HG02623 (cell line): ENCODE measurements at regions not wholly inside any gene's neighbourhood (a gene's known extent, or its start where the extent isn't known, plus 50 kb on each side); places are given as distances from the start of the nearest gene placed in this dataset.

Experiments used
- ATAC-seq: cut with Tn5 transposase; IDR thresholded peaks from one replicate; pipeline ENCODE4 v1.9.1; 2021; ENCODE audit warnings: moderate library complexity; ENCODE audit not compliant: unreplicated experiment

DNA sequence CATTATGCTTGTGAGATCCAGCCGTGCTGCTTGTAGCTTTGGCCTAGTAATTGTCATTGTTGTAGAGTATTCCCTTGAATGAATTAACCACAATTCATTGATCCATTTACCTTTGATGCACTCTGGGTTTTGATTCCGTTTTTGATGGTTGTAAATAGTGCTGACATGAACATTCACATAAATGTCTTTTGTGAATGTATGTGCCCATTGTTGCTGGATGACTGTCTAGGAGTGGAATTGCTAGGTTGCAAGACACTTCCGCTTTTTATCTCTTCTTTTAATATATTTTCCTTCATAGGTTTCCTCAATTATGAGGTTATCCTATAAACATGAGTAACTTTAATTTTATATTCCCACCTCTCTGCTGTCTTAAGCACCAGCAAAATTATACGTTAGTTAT, 104.8 kb upstream of the CCDC68 start:
- no peak for ATAC-seq

DNA sequence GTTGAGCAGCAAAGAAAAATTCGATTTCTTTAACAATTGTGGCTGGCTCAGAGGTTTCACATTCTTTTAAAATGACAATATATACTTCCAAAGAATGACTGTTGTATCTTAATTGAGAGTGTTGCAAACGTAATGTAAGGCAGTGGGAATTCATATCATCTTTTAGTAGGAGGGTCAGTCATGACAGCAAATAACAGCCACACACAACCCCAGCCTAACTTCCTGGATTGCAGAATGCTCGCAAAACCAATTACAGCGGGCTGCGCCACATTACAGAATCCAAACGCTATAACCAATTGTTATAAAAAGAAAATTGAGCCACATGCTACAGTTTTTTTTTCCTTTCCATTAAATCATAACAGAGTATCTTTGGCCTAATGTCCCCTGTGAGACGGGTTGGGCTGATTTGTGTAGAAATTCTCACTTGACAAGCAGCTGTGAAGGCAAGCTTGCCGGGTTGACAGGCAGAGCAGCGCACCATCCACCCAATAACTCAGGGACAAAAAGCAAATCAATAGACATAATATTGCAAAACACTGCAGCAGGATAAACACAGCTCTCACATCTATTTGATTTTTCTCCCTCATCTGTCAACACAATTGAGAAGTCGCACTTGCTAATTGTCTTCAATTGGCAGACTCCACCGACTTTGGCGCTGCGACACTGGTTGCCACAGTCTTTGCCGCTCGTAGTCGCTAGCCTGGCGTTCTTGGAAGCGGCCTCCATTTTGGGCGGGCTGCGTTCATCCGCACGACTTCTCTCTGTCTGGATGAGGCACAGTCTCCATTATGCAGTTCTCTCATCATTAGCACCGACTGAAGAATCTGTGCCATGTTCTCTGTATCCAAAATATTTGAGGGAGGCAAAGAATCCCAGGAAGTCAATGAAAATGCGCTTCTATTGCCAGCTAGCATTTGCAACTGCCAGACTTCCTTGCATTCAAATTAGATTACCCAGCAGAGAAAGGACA, 95.0 kb upstream of the CCDC68 start:
- no peak for ATAC-seq

DNA sequence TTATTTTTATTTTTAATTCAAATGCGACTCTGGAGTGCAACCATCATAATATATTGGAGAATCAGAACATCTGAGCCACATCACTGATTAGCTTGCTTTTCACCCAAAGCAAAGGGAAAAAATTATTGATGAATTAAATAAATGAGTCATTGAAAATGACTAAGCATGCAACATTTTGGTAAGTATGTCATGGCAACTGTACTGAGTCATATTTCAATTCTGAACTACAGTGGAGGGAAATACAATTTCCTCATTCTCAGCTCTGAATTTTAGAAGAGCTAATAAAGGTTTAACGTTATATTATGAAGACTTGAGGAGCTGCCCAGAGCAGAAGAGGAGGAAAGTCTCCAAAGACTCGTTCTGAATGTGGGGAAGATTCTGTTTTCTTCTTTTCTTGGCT, 89.6 kb upstream of the CCDC68 start:
- no peak for ATAC-seq

DNA sequence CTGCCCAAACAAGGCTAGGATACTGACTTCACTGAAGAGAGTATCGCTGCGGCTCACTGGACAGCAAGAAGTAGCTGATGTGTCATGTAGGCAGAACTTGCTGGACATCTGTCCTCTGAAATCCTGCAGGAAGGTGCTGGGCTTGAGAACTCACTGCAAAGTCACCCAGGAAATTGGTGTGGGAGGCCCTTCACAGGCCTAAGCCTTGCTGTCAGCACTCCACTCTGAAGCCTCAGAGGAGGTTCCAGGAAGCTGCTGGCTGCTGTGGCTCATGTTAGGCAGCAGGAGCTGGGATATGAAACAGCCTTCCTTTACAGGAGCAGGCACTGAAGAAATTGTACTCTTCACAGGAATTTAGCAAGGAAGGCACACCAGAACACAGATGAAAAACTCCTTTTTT, 88.3 kb upstream of the CCDC68 start:
- ATAC-seq: no peak

DNA sequence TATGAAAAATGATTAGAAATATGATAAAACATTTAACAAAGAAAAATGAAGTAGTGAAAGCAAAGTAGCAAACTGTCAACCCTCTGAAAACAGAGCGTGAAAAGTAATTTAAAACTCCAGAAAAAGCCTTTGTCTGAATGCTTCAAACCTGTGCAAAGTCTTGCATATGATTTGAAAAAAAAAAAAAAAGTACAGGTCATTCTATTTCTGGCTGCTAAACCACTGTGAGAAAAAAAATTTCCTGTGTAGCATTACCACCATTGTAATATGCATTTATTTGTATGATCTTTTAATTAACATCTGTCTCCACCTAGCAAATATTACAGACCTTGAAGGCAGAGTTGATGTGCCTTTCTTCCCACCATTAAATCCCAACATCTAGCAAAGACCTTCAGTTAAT, 82.1 kb upstream of the CCDC68 start:
- ATAC-seq: no peak

DNA sequence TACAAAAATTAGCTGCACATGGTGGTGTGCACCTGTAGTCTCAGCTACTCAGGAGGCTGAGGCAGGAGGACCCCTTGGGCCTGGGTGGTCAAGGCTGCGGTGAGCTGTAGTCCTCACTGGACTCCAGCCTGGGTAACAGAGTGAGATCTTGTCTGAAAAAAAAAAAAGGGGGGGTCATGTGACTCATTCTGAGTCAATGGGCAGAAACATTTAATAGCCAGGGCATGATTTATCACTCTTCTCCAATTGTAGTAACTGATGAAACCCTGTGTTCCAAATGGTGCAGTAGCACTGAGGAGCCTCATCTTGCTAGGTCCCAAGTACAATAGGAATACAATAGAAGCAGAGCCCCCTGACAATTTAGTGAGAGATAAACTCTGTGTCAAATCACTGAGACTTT, 78.9 kb upstream of the CCDC68 start:
- no peak for ATAC-seq

DNA sequence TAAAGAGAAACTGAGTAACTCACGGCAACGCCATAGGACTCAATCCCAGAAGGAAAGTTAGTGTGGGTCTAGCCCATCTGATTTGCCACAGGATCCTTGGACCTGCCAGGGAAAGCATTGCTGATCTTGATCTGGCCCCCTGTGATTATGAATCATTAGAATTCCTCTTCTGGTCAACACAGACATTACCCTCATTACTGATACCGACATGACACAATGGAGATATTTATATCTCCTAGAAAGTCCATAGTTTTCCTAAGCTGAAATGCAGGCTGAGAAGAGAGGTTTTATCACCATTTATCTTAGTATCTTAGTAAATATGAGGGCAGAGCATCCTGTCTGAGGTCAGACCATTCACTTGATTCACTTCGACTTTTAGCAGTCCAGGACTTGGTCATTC, 75.5 kb upstream of the CCDC68 start:
- ATAC-seq: no peak

DNA sequence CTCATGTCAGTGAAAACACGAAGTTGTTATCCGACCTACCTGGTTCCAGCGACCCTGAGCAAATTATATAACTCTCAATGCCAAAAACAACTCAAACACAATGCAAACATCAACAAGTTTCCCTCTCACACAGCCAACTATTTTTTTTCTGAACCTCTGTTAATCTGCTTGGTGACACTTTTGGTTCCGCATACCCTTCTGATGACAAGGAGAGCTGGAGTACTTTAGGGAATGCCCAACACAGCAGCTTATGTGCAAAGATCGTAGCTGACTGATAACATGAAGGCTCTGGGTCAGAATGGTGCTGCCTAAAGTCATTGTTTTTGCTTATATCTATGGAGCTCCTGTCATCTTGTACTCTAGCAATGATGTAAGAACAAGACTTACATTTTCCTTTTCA, 72.7 kb upstream of the CCDC68 start:
- ATAC-seq: no peak

DNA sequence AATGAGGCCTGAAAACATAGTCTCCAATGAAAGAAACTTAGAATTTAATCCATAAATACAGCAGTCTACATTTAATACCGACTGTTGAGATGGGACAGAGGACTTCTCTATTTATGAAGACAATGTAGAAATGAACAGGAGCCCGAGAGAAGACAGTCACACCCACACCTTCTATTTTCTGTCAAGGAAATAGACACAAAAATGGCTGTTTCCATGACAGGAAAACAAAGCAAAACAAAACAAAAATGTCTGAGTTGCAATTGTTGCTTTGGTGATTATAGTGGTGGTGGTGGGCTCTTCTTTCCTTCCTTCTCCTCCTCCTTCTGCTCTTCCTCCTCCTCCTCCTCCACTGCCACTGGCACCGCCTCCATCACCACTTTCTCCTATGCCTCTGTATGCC, 72.3 kb upstream of the CCDC68 start:
- no peak for ATAC-seq

DNA sequence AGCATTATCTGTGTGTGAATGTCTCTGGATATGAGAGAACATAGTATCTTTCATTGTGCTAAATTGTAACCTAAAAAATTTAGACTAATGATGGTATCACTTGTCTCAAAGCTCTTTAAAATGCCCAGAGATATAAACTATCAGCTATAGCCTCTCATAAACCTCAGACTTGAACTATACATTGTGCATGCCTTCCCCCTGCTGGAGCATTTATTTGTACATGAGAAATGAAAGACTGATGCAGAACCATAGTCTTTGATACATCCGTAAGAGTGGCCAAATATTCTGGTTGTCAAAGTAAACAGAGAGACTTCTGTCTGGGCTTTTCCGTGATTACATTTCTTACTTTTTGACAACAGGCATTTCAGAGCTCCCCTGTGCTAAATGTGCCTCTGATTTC, 71.9 kb upstream of the CCDC68 start:
- ATAC-seq: no peak

DNA sequence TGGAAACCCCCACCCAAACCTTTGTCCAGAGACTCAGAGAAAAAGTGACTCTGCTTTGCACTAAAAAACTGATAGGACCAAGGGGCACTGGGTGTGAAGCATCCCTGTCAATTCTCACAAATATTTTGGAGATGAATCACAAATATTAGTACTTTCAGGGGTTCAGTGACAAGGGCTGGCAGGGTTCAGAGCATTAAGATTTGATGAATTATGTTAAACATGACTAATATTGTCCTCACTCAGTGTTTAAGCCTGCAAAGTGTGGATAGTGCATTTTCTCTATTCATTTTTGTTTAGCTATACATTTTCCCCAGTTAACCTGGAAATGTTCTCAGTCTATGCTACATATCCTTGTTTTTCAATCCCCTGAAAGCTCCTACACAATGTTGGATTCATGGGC, 65.3 kb upstream of the CCDC68 start:
- no peak for ATAC-seq

DNA sequence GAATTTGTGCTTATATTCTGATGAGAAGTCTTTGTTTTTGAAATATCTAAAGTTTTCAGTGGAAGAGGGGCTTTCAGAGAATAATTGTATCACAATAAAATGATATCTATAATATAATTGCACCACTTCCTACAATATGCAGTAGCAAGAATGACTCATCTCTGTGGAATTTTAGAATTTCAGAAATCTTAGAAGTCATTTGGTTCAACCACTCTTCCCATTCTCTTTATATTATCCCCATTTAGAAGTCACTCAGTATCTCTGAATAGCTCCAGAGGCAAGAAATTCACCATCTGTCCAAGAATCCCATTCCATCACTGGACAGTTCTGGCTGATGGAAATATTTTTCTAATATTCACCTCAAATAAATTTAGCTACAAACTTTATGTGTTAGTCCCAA, 59.3 kb upstream of the CCDC68 start:
- no peak for ATAC-seq

DNA sequence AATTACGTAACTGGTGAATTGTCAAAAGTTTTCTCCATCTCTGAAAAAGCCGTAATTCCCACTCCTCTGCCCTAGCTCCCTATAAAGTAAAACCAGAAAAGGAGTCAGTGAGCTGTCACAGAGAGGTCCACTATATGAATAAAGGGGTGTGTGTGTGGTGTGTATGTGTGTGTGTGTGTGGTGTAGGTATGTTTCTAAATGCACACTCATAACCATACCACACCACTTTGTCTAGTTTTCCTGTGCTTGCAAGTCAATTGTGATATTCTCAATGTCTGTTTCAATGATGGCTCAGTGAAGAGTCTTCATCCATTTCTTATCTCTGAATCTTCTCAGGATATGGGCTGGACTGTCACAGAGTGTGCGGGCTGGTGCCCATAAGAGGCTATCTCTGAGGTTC, 54.8 kb upstream of the CCDC68 start:
- ATAC-seq: no peak

DNA sequence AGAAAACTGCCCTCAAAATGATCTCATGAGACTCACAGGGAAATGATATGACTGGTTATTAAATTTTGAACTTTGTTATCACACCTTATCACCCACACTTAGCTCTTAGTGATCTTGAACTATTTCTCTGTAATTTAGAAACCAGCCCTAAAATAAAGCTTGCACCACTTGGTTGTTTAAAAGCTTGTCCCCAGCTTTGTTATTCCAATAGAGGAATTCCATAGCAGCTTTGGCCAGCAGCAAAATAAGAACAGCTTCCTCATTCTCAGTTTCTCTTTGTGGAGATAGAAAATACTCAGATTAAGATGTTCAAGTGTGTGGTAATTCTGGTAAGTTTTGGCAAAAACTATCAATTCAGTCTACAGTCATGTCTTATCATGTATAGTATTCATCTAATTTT, 54.4 kb upstream of the CCDC68 start:
- ATAC-seq: no peak

DNA sequence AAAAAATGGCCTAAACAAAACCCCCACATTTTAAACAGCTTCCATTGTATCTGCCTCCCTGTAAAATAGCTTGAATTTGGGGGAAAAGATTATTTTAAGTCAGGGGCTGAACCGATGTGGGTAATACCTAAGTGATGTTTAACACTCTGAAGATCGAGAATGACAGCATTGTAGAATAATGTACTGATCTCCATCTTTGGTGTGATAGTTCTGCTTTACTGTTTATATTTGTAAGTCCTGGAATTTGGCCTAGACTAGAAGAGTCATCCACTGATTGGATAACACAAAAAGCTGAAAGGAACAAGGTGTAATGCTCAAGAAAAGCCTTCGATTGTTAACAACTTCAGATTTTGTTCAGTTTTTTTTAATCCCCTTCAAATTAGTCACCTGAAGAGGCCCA, 53.8 kb upstream of the CCDC68 start:
- no peak for ATAC-seq

DNA sequence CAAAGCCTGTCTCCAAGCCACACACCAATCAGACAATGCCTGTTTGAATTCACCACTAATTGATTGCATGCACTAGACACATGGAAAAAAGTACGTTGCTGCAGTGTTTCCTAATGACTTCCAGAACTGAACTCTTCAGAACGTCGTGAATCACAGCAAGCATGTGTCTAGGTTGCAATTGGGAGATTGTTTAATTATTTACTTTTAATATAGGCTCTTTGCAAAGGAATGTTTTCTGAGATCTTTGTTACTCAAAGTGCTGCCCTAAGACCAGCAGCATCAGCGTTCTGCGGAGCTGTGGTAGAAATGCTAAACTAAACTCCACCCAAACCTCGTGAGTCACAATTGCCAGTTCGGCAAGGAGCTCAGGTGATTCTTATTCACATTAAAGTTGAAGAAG, 52.7 kb upstream of the CCDC68 start:
- no peak for ATAC-seq
